Stomach (tissue), 8 donors: ENCODE measurements at regions not wholly inside any gene's neighbourhood (a gene's known extent, or its start where the extent isn't known, plus 50 kb on each side); places are given as distances from the start of the nearest gene placed in this dataset.

Experiments
- DNase-seq, 2 donors: peaks; one replicate each; pipeline versions ENCODE4 v3.0.0 to v3.0.0-alpha.2; 2013 to 2019
- H3K27ac ChIP-seq, 5 donors: fragments of 200-600 bp in 4 of 5; sonication (generic) in 4 of 5; one replicate each; pipeline ENCODE4 v1.5.1; 2013 to 2019; ENCODE audit warnings: mild to moderate bottlenecking in 1 of 5, moderate library complexity in 1 of 5
- H3K27me3 ChIP-seq, 3 donors: fragments of 200-600 bp; sonication (generic); one replicate each; pipeline ENCODE4 v1.5.1; 2017 to 2019; ENCODE audit warnings: mixed run types in 1 of 3
- H3K36me3 ChIP-seq, 4 donors: fragments of 200-600 bp; sonication (generic); 1 replicate in 3 of 4; 2 replicates in 1 of 4; pipeline ENCODE4 v1.5.1; 2016 to 2019
- H3K4me1 ChIP-seq, 4 donors: fragments of 200-600 bp; sonication (generic); one replicate each; pipeline ENCODE4 v1.5.1; 2016 to 2019
- H3K4me3 ChIP-seq, 4 donors: fragments of 200-600 bp; sonication (generic) in 3 of 4; one replicate each; pipeline ENCODE4 v1.5.1; 2016 to 2019; ENCODE audit warnings: mild to moderate bottlenecking in 1 of 4
- H3K9me3 ChIP-seq, 4 donors: fragments of 200-600 bp; sonication (generic); one replicate each; pipeline ENCODE4 v1.5.1; 2016 to 2019
- CTCF ChIP-seq, 7 experiments: fragments of 450-650 bp in 4 of 7; fragments of 200-600 bp in 3 of 7; sonication (generic) in 3 of 7; IDR thresholded peaks; one replicate each; pipeline ENCODE4 v1.5.1; 2016 to 2019; ENCODE audit warnings: antibody characterized with exemption in 7 of 7, control low read depth in 2 of 7, mild to moderate bottlenecking in 1 of 7
- EP300 ChIP-seq: sonication (generic); formaldehyde crosslinking; IDR thresholded peaks from one replicate; pipeline ENCODE4 v1.6.1; 2017; ENCODE audit warnings: antibody characterized with exemption
- POLR2A ChIP-seq, 4 donors: fragments of 450-650 bp; IDR thresholded peaks; one replicate each; pipeline ENCODE4 v1.6.1; 2016; ENCODE audit warnings: antibody characterized with exemption in 4 of 4, control low read depth in 2 of 4, mild to moderate bottlenecking in 1 of 4, moderate library complexity in 1 of 4
- POLR2AphosphoS5 ChIP-seq, 3 donors: sonication (generic); formaldehyde crosslinking; IDR thresholded peaks; one replicate each; pipeline ENCODE4 v1.6.1; 2016; ENCODE audit warnings: antibody characterized with exemption in 3 of 3
- WGBS, 5 donors: extraction: QIAGEN DNeasy Blood & Tissue Kit in 3 of 5; methylation state at CpG; one replicate each; pipeline versions ENCODE4 v1.1.5 to v1.1.7; 2013 to 2018; 5-methylcytosine and 5-hydroxymethylcytosine counted together
- intact Hi-C: fragments of 100-400 bp; cut with DNase I; formaldehyde crosslinking; loops from one replicate; pipeline ENCODE4 v1.15.1; 2023; ENCODE audit warnings: low total_unique reads
- donor health status: healthy with polysubstance abuse.
- donor health status: Bipolar disorder and iron deficiency.
- donor health status: healthy.

GRCh38 chr11:134823970-134824369 lies 411.9 kb upstream of the B3GAT1 start:
- TF ChIP-seq CTCF (IDR thresholded peaks at IDR 0.05) (no peak), EP300 (no peak), POLR2AphosphoS5 (IDR thresholded peaks at IDR 0.05) (no peak), POLR2A (IDR thresholded peaks at IDR 0.05) (no peak)
- no peaks in the 10 kb centered on the region for H3K36me3 ChIP-seq
- H3K4me3 ChIP-seq = no peak overlapping the region
- DNase-seq = no peak
- H3K9me3 ChIP-seq = no peaks in the 10 kb centered on the region
- H3K4me1 ChIP-seq = no peaks in the 10 kb centered on the region
- no peak overlapping the region for H3K27ac ChIP-seq
- peaks cover 0 to 36% (median 6%) of the 10 kb centered on the region in 3 donors for H3K27me3 ChIP-seq
- WGBS, 5 donors = 76 to 91% (median 85%) methylated on average over 4 of the region's 4 CpGs
- intact Hi-C loops = no loop called here

GRCh38 chr11:134822897-134823296 lies 410.9 kb upstream of the B3GAT1 start:
- DNase-seq = no peak
- TF ChIP-seq CTCF (IDR thresholded peaks at IDR 0.05) = no peak
- TF ChIP-seq POLR2AphosphoS5 (IDR thresholded peaks at IDR 0.05) = no peak
- no peak for TF ChIP-seq EP300
- no peak for TF ChIP-seq POLR2A (IDR thresholded peaks at IDR 0.05)
- 37 to 52% (median 50%) methylated on average over 8 of the region's 8 CpGs for whole genome bisulfite sequencing, 5 donors

GRCh38 chr11:134821422-134821821 lies 409.4 kb upstream of the B3GAT1 start:
- no peaks in the 10 kb centered on the region for H3K4me1 ChIP-seq
- no peaks in the 10 kb centered on the region for H3K9me3 ChIP-seq
- 58 to 80% (median 71%) methylated on average over 4 of the region's 4 CpGs for WGBS, 5 donors
- no peak for DNase-seq
- intact Hi-C loops = no loop called here
- H3K27me3 ChIP-seq = peaks cover 0 to 45% (median 6%) of the 10 kb centered on the region in 3 donors
- H3K36me3 ChIP-seq = no peaks in the 10 kb centered on the region
- TF ChIP-seq EP300 (no peak), POLR2A (IDR thresholded peaks at IDR 0.05) (no peak), CTCF (IDR thresholded peaks at IDR 0.05) (no peak), POLR2AphosphoS5 (IDR thresholded peaks at IDR 0.05) (no peak)
- no peak overlapping the region for H3K4me3 ChIP-seq
- H3K27ac ChIP-seq = no peak overlapping the region

More at GRCh38 chr11:134822897-134823296, 410.9 kb upstream of the B3GAT1 start:
- H3K27me3 ChIP-seq = peaks cover 0 to 45% (median 6%) of the 10 kb centered on the region in 3 donors
- H3K27ac ChIP-seq = no peak overlapping the region
- no peaks in the 10 kb centered on the region for H3K4me1 ChIP-seq
- no peaks in the 10 kb centered on the region for H3K36me3 ChIP-seq
- no peaks in the 10 kb centered on the region for H3K9me3 ChIP-seq
- H3K4me3 ChIP-seq = no peak overlapping the region
- intact Hi-C loops = no loop called here

- peak in 1 of 2 donors; percentile 16 for DNase-seq
- intact Hi-C loops = no loop called here
Observed at GRCh38 chr11:134819041-134819440, 407.0 kb upstream of the B3GAT1 start.

More at GRCh38 chr11:134819041-134819440, 407.0 kb upstream of the B3GAT1 start:
- Histone ChIP-seq H3K4me1 (no peaks in the 10 kb centered on the region), H3K27ac (no peak overlapping the region), H3K36me3 (no peaks in the 10 kb centered on the region), H3K4me3 (no peak overlapping the region), H3K9me3 (no peaks in the 10 kb centered on the region), H3K27me3 (peaks cover 0 to 42% (median 6%) of the 10 kb centered on the region in 3 donors)
- 29 to 55% (median 40%) methylated on average over 7 of the region's 7 CpGs for WGBS, 5 donors
- TF ChIP-seq CTCF (IDR thresholded peaks at IDR 0.05) = no peak
